ENCODE measurements at regions not wholly inside any gene's neighbourhood (a gene's known extent, or its start where the extent isn't known, plus 50 kb on each side); places are given as distances from the start of the nearest gene placed in this dataset.

DNA sequence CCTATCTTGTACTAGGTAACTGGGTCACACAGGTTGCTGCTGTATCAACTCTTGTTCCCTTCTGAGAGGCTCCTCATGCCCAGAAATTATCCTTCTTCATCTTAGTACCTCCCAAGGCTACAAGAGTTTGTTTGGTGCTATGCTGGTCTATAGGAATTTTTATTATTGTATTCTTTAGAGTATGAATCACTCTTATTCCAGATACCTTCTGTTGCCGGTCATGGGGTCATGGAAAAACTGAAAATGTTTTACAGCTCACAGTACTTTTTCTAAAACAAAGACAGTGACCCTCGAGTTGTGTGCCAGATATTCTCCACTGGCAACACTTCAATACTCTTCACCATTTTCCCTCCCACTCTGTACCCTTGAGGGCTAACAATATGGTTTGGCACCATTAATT, 1598.0 kb upstream of the TMEM132C start:
- H3K27ac ChIP-seq = no peak overlapping the region
- intact Hi-C loops (cut with DNase I) = no loop called here
- no peak for DNase-seq (ENCODE audit: low spot score)
- TF ChIP-seq POLR2AphosphoS5 (IDR thresholded peaks at IDR 0.05) (no peak), POLR2A (IDR thresholded peaks at IDR 0.05) (no peak)
- TF ChIP-seq, protein P1, sequence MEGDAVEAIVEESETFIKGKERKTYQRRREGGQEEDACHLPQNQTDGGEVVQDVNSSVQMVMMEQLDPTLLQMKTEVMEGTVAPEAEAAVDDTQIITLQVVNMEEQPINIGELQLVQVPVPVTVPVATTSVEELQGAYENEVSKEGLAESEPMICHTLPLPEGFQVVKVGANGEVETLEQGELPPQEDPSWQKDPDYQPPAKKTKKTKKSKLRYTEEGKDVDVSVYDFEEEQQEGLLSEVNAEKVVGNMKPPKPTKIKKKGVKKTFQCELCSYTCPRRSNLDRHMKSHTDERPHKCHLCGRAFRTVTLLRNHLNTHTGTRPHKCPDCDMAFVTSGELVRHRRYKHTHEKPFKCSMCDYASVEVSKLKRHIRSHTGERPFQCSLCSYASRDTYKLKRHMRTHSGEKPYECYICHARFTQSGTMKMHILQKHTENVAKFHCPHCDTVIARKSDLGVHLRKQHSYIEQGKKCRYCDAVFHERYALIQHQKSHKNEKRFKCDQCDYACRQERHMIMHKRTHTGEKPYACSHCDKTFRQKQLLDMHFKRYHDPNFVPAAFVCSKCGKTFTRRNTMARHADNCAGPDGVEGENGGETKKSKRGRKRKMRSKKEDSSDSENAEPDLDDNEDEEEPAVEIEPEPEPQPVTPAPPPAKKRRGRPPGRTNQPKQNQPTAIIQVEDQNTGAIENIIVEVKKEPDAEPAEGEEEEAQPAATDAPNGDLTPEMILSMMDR (IDR thresholded peaks at IDR 0.05) = no peak
- H3K4me3 ChIP-seq = no peak overlapping the region
- H3K4me1 ChIP-seq (replicated peaks) = no peaks in the 10 kb centered on the region
- 53% methylated on average over 2 of the region's 2 CpGs for WGBS
- H3K9me3 ChIP-seq = no peaks in the 10 kb centered on the region
- no peaks in the 10 kb centered on the region for H3K27me3 ChIP-seq (replicated peaks; ENCODE audit: insufficient read depth)
- no peaks in the 10 kb centered on the region for H3K36me3 ChIP-seq

- no peak overlapping the region for H3K27ac ChIP-seq
- no peaks in the 10 kb centered on the region for H3K36me3 ChIP-seq
- H3K4me1 ChIP-seq (replicated peaks) = no peaks in the 10 kb centered on the region
- intact Hi-C loops (cut with DNase I) = no loop called here
- no peak for TF ChIP-seq POLR2A (IDR thresholded peaks at IDR 0.05)
- TF ChIP-seq, protein P1 (IDR thresholded peaks at IDR 0.05) = no peak
- TF ChIP-seq POLR2AphosphoS5 (IDR thresholded peaks at IDR 0.05) = no peak
- no peak for DNase-seq (ENCODE audit: low spot score)
- no peak overlapping the region for H3K4me3 ChIP-seq
- no peaks in the 10 kb centered on the region for H3K27me3 ChIP-seq (replicated peaks; ENCODE audit: insufficient read depth)
- H3K9me3 ChIP-seq = no peaks in the 10 kb centered on the region
Observed at GRCh38 chr12:126676434-126676833, 1590.5 kb upstream of the TMEM132C start.

GRCh38 chr12:126681676-126682075, 1585.3 kb upstream of the TMEM132C start:
- no peaks in the 10 kb centered on the region for H3K9me3 ChIP-seq
- intact Hi-C loops (cut with DNase I) = no loop called here

DNA sequence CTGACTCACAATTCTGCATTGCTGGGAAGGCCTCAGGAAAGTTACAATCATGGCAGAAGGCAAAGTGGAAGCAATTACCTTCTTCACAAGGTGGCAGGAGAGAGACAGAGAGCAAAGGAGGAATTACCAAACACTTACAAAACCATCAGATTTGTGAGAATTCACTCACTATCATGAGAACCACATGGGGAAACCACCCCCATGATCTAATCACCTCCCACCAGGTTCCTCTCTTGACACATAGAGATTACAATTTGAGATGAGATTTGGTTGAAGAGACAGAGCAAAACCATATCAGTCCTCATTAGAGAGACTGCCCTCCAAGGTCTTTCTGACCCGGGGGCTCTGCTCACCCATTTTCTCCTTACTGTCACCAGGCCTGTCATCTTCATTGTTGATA, 1582.3 kb upstream of the TMEM132C start:
- Histone ChIP-seq H3K4me1 (replicated peaks) (no peaks in the 10 kb centered on the region), H3K4me3 (no peak overlapping the region), H3K9me3 (no peaks in the 10 kb centered on the region), H3K36me3 (no peaks in the 10 kb centered on the region), H3K27me3 (replicated peaks; ENCODE audit: insufficient read depth) (no peaks in the 10 kb centered on the region), H3K27ac (no peak overlapping the region)
- TF ChIP-seq, protein P1 (IDR thresholded peaks at IDR 0.05) = no peak
- no peak for TF ChIP-seq POLR2A (IDR thresholded peaks at IDR 0.05)
- TF ChIP-seq POLR2AphosphoS5 (IDR thresholded peaks at IDR 0.05) = no peak
- 94% methylated on average over 1 of the region's 1 CpG for WGBS
- intact Hi-C loops (cut with DNase I) = no loop called here
- no peak for DNase-seq (ENCODE audit: low spot score)

More at GRCh38 chr12:126681676-126682075, 1585.3 kb upstream of the TMEM132C start:
- 73% methylated on average over 2 of the region's 2 CpGs for WGBS
- TF ChIP-seq, protein P1 (IDR thresholded peaks at IDR 0.05) = no peak
- TF ChIP-seq POLR2AphosphoS5 (IDR thresholded peaks at IDR 0.05) (no peak), POLR2A (IDR thresholded peaks at IDR 0.05) (no peak)
- Histone ChIP-seq H3K27ac (no peak overlapping the region), H3K4me3 (no peak overlapping the region), H3K4me1 (replicated peaks) (no peaks in the 10 kb centered on the region), H3K27me3 (replicated peaks; ENCODE audit: insufficient read depth) (no peaks in the 10 kb centered on the region), H3K36me3 (no peaks in the 10 kb centered on the region)
- DNase-seq (ENCODE audit: low spot score) = no peak

DNA sequence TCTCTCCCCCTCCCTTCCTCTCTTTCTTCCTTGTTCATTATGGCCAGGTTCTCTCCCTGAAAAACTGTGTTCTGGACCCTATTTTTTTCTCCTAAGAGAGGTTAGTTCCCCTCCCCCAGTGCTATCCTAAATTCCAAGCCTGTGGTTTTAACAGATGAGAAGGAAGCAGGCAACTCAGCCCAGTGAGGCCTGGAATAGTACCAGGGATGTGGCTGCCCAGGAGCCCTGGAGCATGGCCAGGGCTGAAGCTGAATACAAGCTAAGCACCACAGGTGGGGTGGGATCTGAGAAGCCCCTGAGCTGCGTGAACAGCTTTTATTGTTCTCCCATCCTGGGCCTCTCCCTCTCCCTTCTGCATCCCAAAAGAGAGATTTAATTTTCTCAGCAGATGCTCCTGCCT, 1581.3 kb upstream of the TMEM132C start:
- TF ChIP-seq, protein P1 (IDR thresholded peaks at IDR 0.05) = no peak
- no peak for TF ChIP-seq POLR2AphosphoS5 (IDR thresholded peaks at IDR 0.05)
- TF ChIP-seq POLR2A (IDR thresholded peaks at IDR 0.05) = no peak
- Histone ChIP-seq H3K27ac (no peak overlapping the region), H3K36me3 (no peaks in the 10 kb centered on the region), H3K4me1 (replicated peaks) (no peaks in the 10 kb centered on the region), H3K4me3 (no peak overlapping the region), H3K27me3 (replicated peaks; ENCODE audit: insufficient read depth) (no peaks in the 10 kb centered on the region), H3K9me3 (no peaks in the 10 kb centered on the region)
- no peak for DNase-seq (ENCODE audit: low spot score)
- intact Hi-C loops (cut with DNase I) = no loop called here
- WGBS = 40% methylated on average over 1 of the region's 1 CpG

All from prostate gland (tissue), 2 donors.